Caki2 (cell line): ENCODE measurements at regions not wholly inside any gene's neighbourhood (a gene's known extent, or its start where the extent isn't known, plus 50 kb on each side); places are given as distances from the start of the nearest gene placed in this dataset.
"Not testable (repeated sequence)": the region's sequence is repeated elsewhere in the genome, so short reads cannot be mapped to it uniquely, and the experiment has no call there.

Experiments
- DNase-seq: peaks from one replicate; pipeline ENCODE4 v3.0.0-alpha.2; 2015; ENCODE audit warnings: low read depth
- in situ Hi-C: cut with HindIII; loops from 2 replicates; pipeline ENCODE4 v1.10.0; 2016; ENCODE audit warnings: low sequenced_read_pairs, low pct_unique_long_range_greater_than_20kb, mixed read lengths

GRCh38 chr10:93208717-93209464 lies 135.2 kb downstream of the CYP26A1 start:
- DNase-seq: peak; percentile 63
- in situ Hi-C loops: no loop called here

- in situ Hi-C loops: no loop called here
- no peak for DNase-seq
These were observed 138.3 kb downstream of the CYP26A1 start for GRCh38 chr10:93211991-93212390.

GRCh38 chr10:93215312-93215711 lies 141.6 kb downstream of the CYP26A1 start:
- in situ Hi-C loops: no loop called here
- no peak for DNase-seq

- DNase-seq: no peak
- in situ Hi-C loops: no loop called here
These were observed 142.8 kb downstream of the CYP26A1 start for GRCh38 chr10:93216341-93216985.

GRCh38 chr10:93218386-93218785 lies 144.7 kb downstream of the CYP26A1 start:
- no peak for DNase-seq

GRCh38 chr10:93219347-93219746 lies 145.7 kb downstream of the CYP26A1 start:
- no peak for DNase-seq
- in situ Hi-C loops: no loop called here

More at GRCh38 chr10:93218386-93218785, 144.7 kb downstream of the CYP26A1 start:
- in situ Hi-C loops: no loop called here

GRCh38 chr10:93220296-93221170 lies 146.8 kb downstream of the CYP26A1 start:
- in situ Hi-C loops: no loop called here
- no peak for DNase-seq

- in situ Hi-C loops: no loop called here
- no peak for DNase-seq
These were observed 147.4 kb downstream of the CYP26A1 start for GRCh38 chr10:93221171-93221496.

- in situ Hi-C loops: no loop called here
- no peak for DNase-seq
These were observed 147.8 kb downstream of the CYP26A1 start for GRCh38 chr10:93221521-93221920.

GRCh38 chr10:93222211-93222754 lies 148.6 kb downstream of the CYP26A1 start:
- in situ Hi-C loops: no loop called here
- DNase-seq: no peak

GRCh38 chr10:93222876-93223275 lies 149.2 kb downstream of the CYP26A1 start:
- in situ Hi-C loops: no loop called here
- no peak for DNase-seq

GRCh38 chr10:93223336-93223735 lies 149.6 kb downstream of the CYP26A1 start:
- in situ Hi-C loops: no loop called here
- no peak for DNase-seq

- no peak for DNase-seq
- in situ Hi-C loops: no loop called here
These were observed 150.5 kb downstream of the CYP26A1 start for GRCh38 chr10:93224005-93224779.

GRCh38 chr10:93225938-93226337 lies 152.2 kb downstream of the CYP26A1 start:
- in situ Hi-C loops: no loop called here
- no peak for DNase-seq

GRCh38 chr10:93226619-93227018 lies 152.9 kb downstream of the CYP26A1 start:
- DNase-seq: no peak
- in situ Hi-C loops: no loop called here

GRCh38 chr10:93230596-93230995 lies 156.9 kb downstream of the CYP26A1 start:
- DNase-seq, in situ Hi-C loops: not testable (repeated sequence)

GRCh38 chr10:93232159-93232558 lies 158.5 kb downstream of the CYP26A1 start:
- DNase-seq, in situ Hi-C loops: not testable (repeated sequence)

- DNase-seq, in situ Hi-C loops: not testable (repeated sequence)
These were observed 161.2 kb downstream of the CYP26A1 start for GRCh38 chr10:93234940-93235339.
